ENCODE measurements at regions not wholly inside any gene's neighbourhood (a gene's known extent, or its start where the extent isn't known, plus 50 kb on each side); places are given as distances from the start of the nearest gene placed in this dataset.

DNA sequence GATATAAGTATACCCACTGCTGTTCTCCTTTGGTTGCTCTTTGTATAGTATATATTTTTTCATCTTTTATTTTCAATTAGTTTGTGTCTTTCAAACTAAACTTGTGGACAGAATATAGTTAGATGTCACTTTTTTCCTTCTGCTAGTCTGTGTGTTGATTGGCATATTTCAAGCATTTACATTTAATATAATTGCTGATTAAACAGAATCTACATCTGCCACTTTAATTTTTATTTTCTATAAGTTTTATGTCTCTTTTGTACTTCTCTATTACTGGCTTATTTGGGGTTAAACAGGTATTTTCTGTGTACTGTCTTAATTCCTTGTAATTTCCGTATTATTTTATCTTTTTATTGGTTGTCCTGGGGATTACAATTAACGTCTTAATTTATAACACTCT is 74.4 kb upstream of the CHODL start:
- TF ChIP-seq FOXM1 (IDR thresholded peaks at IDR 0.05; ENCODE audit: borderline replicate concordance) (no peak), PKNOX1 (IDR thresholded peaks at IDR 0.05) (no peak), ZNF384 (IDR thresholded peaks at IDR 0.05) (no peak)
